ENCODE measurements at regions not wholly inside any gene's neighbourhood (a gene's known extent, or its start where the extent isn't known, plus 50 kb on each side); places are given as distances from the start of the nearest gene placed in this dataset.

GRCh38 chr21:14686466-14687267, 140.6 kb upstream of the SAMSN1 start:
- TF ChIP-seq CTCF (IDR thresholded peaks at IDR 0.05; ENCODE audit: poor library complexity) (no peak), EZH2 (IDR thresholded peaks at IDR 0.05; ENCODE audit: borderline replicate concordance) (no peak)

Data from hepatocyte (in vitro differentiated cells).